ENCODE measurements at regions not wholly inside any gene's neighbourhood (a gene's known extent, or its start where the extent isn't known, plus 50 kb on each side); places are given as distances from the start of the nearest gene placed in this dataset.
"Not testable (repeated sequence)": the region's sequence is repeated elsewhere in the genome, so short reads cannot be mapped to it uniquely, and the experiment has no call there.

GRCh38 chr15:22736200-22736599 lies 50.2 kb upstream of the NIPA1 start:
- H3K4me3 ChIP-seq (ENCODE audit: low read length in 2 of 2); H3K27ac ChIP-seq (ENCODE audit: low read length): not testable (repeated sequence)

More at GRCh38 chr15:22736200-22736599, 50.2 kb upstream of the NIPA1 start:
- not testable (repeated sequence) for H3K36me3 ChIP-seq (ENCODE audit: control insufficient read depth in 2 of 2, insufficient read depth in 2 of 2, low read length in 2 of 2); H3K27me3 ChIP-seq (ENCODE audit: control insufficient read depth in 1 of 2, insufficient read depth in 2 of 2, low read length in 2 of 2); H3K4me1 ChIP-seq (ENCODE audit: control insufficient read depth, insufficient read depth, low read length); H3K9ac ChIP-seq (ENCODE audit: low read length in 2 of 2); H3K9me3 ChIP-seq (ENCODE audit: control insufficient read depth in 2 of 2, low read length in 2 of 2)

Data from stomach smooth muscle (tissue), 2 donors.